CD14-positive monocyte (primary cell): ENCODE measurements at regions not wholly inside any gene's neighbourhood (a gene's known extent, or its start where the extent isn't known, plus 50 kb on each side); places are given as distances from the start of the nearest gene placed in this dataset.

Experiments used
- DNase-seq, 3 donors: peaks; one replicate each; pipeline ENCODE4 v3.0.0-alpha.2; 2011 to 2022
- H2AFZ ChIP-seq: 2 replicates; pipeline ENCODE4 v1.6.0; 2012; ENCODE audit warnings: mild to moderate bottlenecking, low read depth, low read length, inconsistent platforms; ENCODE audit not compliant: insufficient read depth, poor library complexity, severe bottlenecking
- H3K27ac ChIP-seq, 2 donors: 1 replicate in 1 of 2; 2 replicates in 1 of 2; pipeline ENCODE4 v1.5.1; 2012 to 2013; ENCODE audit warnings: low read length in 2 of 2, control low read depth in 1 of 2, inconsistent platforms in 1 of 2, low read depth in 1 of 2, mild to moderate bottlenecking in 1 of 2
- H3K27me3 ChIP-seq, 2 donors: one replicate each; pipeline versions ENCODE4 v1.6.0 to v1.6.1; 2011 to 2013; ENCODE audit warnings: low read length in 2 of 2; ENCODE audit not compliant: control insufficient read depth in 2 of 2, insufficient read depth in 2 of 2
- H3K36me3 ChIP-seq, 2 donors: replicated peaks in 1 of 2; 1 replicate in 1 of 2; 2 replicates in 1 of 2; pipeline versions ENCODE4 v1.5.1 to v1.6.1; 2012 to 2013; ENCODE audit warnings: low read length in 2 of 2, control low read depth in 1 of 2, inconsistent platforms in 1 of 2, mild to moderate bottlenecking in 1 of 2; ENCODE audit not compliant: insufficient read depth in 2 of 2, control insufficient read depth in 1 of 2
- H3K4me1 ChIP-seq, 2 donors: 1 replicate in 1 of 2; 2 replicates in 1 of 2; pipeline versions ENCODE4 v1.5.1 to v1.6.1; 2012 to 2013; ENCODE audit warnings: low read length in 2 of 2, control low read depth in 1 of 2, inconsistent platforms in 1 of 2, mild to moderate bottlenecking in 1 of 2, moderate library complexity in 1 of 2; ENCODE audit not compliant: insufficient read depth in 2 of 2, control insufficient read depth in 1 of 2
- H3K4me2 ChIP-seq: replicated peaks from 2 replicates; pipeline ENCODE3; 2012; ENCODE audit warnings: low read length, moderate library complexity, mild to moderate bottlenecking; ENCODE audit not compliant: poor library complexity, severe bottlenecking; ENCODE audit errors: extremely low read depth
- H3K4me3 ChIP-seq, 3 experiments: fragments of 200-600 bp in 1 of 3; sonication (generic) in 1 of 3; replicated peaks in 1 of 3; 1 replicate in 2 of 3; 2 replicates in 1 of 3; pipeline ENCODE4 v1.5.1; 2011 to 2013; ENCODE audit warnings: low read length in 3 of 3, mild to moderate bottlenecking in 3 of 3, control low read depth in 2 of 3, low read depth in 2 of 3, inconsistent platforms in 1 of 3, moderate library complexity in 1 of 3
- H3K79me2 ChIP-seq: 2 replicates; pipeline ENCODE4 v1.6.0; 2012; ENCODE audit warnings: mild to moderate bottlenecking, control low read depth, inconsistent platforms, low read length, moderate library complexity; ENCODE audit not compliant: insufficient read depth
- H3K9ac ChIP-seq: 2 replicates; pipeline ENCODE4 v1.6.0; 2017; ENCODE audit warnings: low read length, mild to moderate bottlenecking; ENCODE audit not compliant: insufficient read depth, poor library complexity, severe bottlenecking
- H3K9me3 ChIP-seq, 2 donors: replicated peaks in 1 of 2; 1 replicate in 1 of 2; 2 replicates in 1 of 2; pipeline versions ENCODE4 v1.5.1 to v1.6.1; 2012 to 2013; ENCODE audit warnings: low read length in 2 of 2, control low read depth in 1 of 2; ENCODE audit not compliant: control insufficient read depth in 1 of 2, insufficient read depth in 1 of 2
- H4K20me1 ChIP-seq: 2 replicates; pipeline ENCODE4 v1.6.0; 2012; ENCODE audit warnings: mild to moderate bottlenecking, low read length, control low read depth, moderate library complexity; ENCODE audit not compliant: insufficient read depth
- H3K27ac Mint-ChIP-seq, 7 donors: one replicate each; pipeline ENCODE4 v1.8.0; 2020; ENCODE audit warnings: mild to moderate bottlenecking in 7 of 7, mixed read lengths in 7 of 7, moderate library complexity in 6 of 7, inconsistent platforms in 2 of 7
- H3K27me3 Mint-ChIP-seq, 3 donors: one replicate each; pipeline ENCODE4 v1.8.0; 2021 to 2022; ENCODE audit warnings: low read depth in 3 of 3, mild to moderate bottlenecking in 3 of 3, mixed read lengths in 3 of 3, moderate library complexity in 3 of 3, inconsistent platforms in 1 of 3
- H3K36me3 Mint-ChIP-seq, 2 donors: one replicate each; pipeline ENCODE4 v1.8.0; 2020; ENCODE audit warnings: mixed read lengths in 2 of 2, inconsistent platforms in 1 of 2, mild to moderate bottlenecking in 1 of 2
- H3K4me1 Mint-ChIP-seq: one replicate; pipeline ENCODE4 v1.8.0; 2020; ENCODE audit warnings: mild to moderate bottlenecking, mixed read lengths
- H3K4me3 Mint-ChIP-seq, 2 donors: one replicate each; pipeline ENCODE4 v1.8.0; 2020; ENCODE audit warnings: mild to moderate bottlenecking in 2 of 2, mixed read lengths in 2 of 2, moderate library complexity in 1 of 2
- H3K9me3 Mint-ChIP-seq, 7 donors: one replicate each; pipeline ENCODE4 v1.8.0; 2020 to 2022; ENCODE audit warnings: mixed read lengths in 7 of 7, mild to moderate bottlenecking in 6 of 7, moderate library complexity in 6 of 7, inconsistent platforms in 2 of 7
- CTCF ChIP-seq: fragments of 200-600 bp; IDR thresholded peaks from one replicate; pipeline ENCODE4 v1.8.0; 2022; ENCODE audit warnings: antibody characterized with exemption, mild to moderate bottlenecking
- WGBS: methylation state at CpG from one replicate; pipeline ENCODE4 v1.1.5; 2013; ENCODE audit warnings: missing lambda C conversion rate; ENCODE audit not compliant: insufficient coverage; 5-methylcytosine and 5-hydroxymethylcytosine counted together
- intact Hi-C, 2 donors: fragments of 100-400 bp; cut with micrococcal nuclease; formaldehyde crosslinking; loops; one replicate each; pipeline versions ENCODE4 v1.15.0 to v1.15.1; 2023

GRCh38 chr14:32013083-32013482 lies 64.0 kb upstream of the ARHGAP5 start:
- H3K4me2 ChIP-seq = no peak overlapping the region
- H3K9ac ChIP-seq = no peak overlapping the region
- H3K4me3 ChIP-seq = no peak overlapping the region
- Mint-ChIP-seq H3K36me3 (no peaks in the 10 kb centered on the region), H3K9me3 (peaks cover 0 to 6% (median 0%) of the 10 kb centered on the region in 7 donors), H3K27ac (no peak overlapping the region), H3K27me3 (peaks cover 0 to 4% (median 3%) of the 10 kb centered on the region in 3 donors), H3K4me3 (no peak overlapping the region), H3K4me1 (no peaks in the 10 kb centered on the region)
- intact Hi-C loops = no loop called here
- WGBS = 94% methylated on average over 5 of the region's 6 CpGs
- H3K27me3 ChIP-seq = no peaks in the 10 kb centered on the region
- no peak for TF ChIP-seq CTCF
- H3K9me3 ChIP-seq = no peaks in the 10 kb centered on the region
- H3K4me1 ChIP-seq = no peaks in the 10 kb centered on the region
- no peak overlapping the region for H2AFZ ChIP-seq
- DNase-seq = no peak
- H3K36me3 ChIP-seq = no peaks in the 10 kb centered on the region
- H3K27ac ChIP-seq = no peak overlapping the region
- no peaks in the 10 kb centered on the region for H3K79me2 ChIP-seq
- H4K20me1 ChIP-seq = no peaks in the 10 kb centered on the region

- no peak for DNase-seq
- H3K36me3 ChIP-seq = no peaks in the 10 kb centered on the region
- H4K20me1 ChIP-seq = no peaks in the 10 kb centered on the region
- H3K9ac ChIP-seq = no peak overlapping the region
- no peak overlapping the region for H3K4me2 ChIP-seq
- H3K36me3 Mint-ChIP-seq = no peaks in the 10 kb centered on the region
- 91% methylated on average over 1 of the region's 1 CpG for WGBS
- H3K27ac ChIP-seq = no peak overlapping the region
- TF ChIP-seq CTCF = no peak
- no peak overlapping the region for H3K4me3 Mint-ChIP-seq
- no peak overlapping the region for H3K4me3 ChIP-seq
- H3K9me3 ChIP-seq = no peaks in the 10 kb centered on the region
- peaks cover 0 to 3% (median 0%) of the 10 kb centered on the region in 3 donors for H3K27me3 Mint-ChIP-seq
- no peaks in the 10 kb centered on the region for H3K79me2 ChIP-seq
- intact Hi-C loops = no loop called here
- H3K4me1 Mint-ChIP-seq = no peaks in the 10 kb centered on the region
- no peaks in the 10 kb centered on the region for H3K27me3 ChIP-seq
- H2AFZ ChIP-seq = no peak overlapping the region
- H3K27ac Mint-ChIP-seq = peak overlapping the region in 1 of 7 donors; percentile 68
- H3K9me3 Mint-ChIP-seq = peaks cover 0 to 10% (median 0%) of the 10 kb centered on the region in 7 donors
- H3K4me1 ChIP-seq = no peaks in the 10 kb centered on the region
These were observed 63.0 kb upstream of the ARHGAP5 start for GRCh38 chr14:32014057-32014456.
